Heart right ventricle (tissue), 16 donors: ENCODE measurements at regions not wholly inside any gene's neighbourhood (a gene's known extent, or its start where the extent isn't known, plus 50 kb on each side); places are given as distances from the start of the nearest gene placed in this dataset.
A peak's percentile ranks its signal among the peaks of the same experiment; 100 is the strongest.

ENCODE experiments used
- ATAC-seq, 8 donors: fragments of 200-7000 bp; cut with Tn5 transposase; one replicate each; pipeline ENCODE4 v1.9.1; 2020; ENCODE audit warnings: mild to moderate bottlenecking in 8 of 8, moderate library complexity in 8 of 8, moderate number of reproducible peaks in 1 of 8
- DNase-seq, 2 donors: peaks; one replicate each; pipeline ENCODE4 v3.0.0-alpha.2; 2020
- H3K27ac ChIP-seq, 10 donors: fragments of 200-600 bp; sonication (generic) in 2 of 10; one replicate each; pipeline versions ENCODE4 v1.5.0 to v1.8.0; 2020 to 2022; ENCODE audit warnings: mild to moderate bottlenecking in 3 of 10
- H3K27me3 ChIP-seq, 7 donors: fragments of 200-600 bp; one replicate each; pipeline ENCODE4 v1.8.0; 2021 to 2022; ENCODE audit warnings: mild to moderate bottlenecking in 2 of 7
- H3K36me3 ChIP-seq, 9 donors: fragments of 200-600 bp; sonication (generic) in 1 of 9; one replicate each; pipeline versions ENCODE4 v1.5.0 to v1.8.0; 2020 to 2022; ENCODE audit warnings: mild to moderate bottlenecking in 2 of 9
- H3K4me1 ChIP-seq, 9 donors: fragments of 200-600 bp; sonication (generic) in 1 of 9; one replicate each; pipeline versions ENCODE4 v1.5.0 to v1.8.0; 2020 to 2022; ENCODE audit warnings: mild to moderate bottlenecking in 4 of 9
- H3K4me3 ChIP-seq, 10 donors: fragments of 200-600 bp; sonication (generic) in 2 of 10; one replicate each; pipeline versions ENCODE4 v1.5.0 to v1.8.0; 2020 to 2022; ENCODE audit warnings: mild to moderate bottlenecking in 7 of 10, moderate library complexity in 2 of 10
- H3K9me3 ChIP-seq, 11 donors: fragments of 200-600 bp in 10 of 11; sonication (generic) in 2 of 11; one replicate each; pipeline versions ENCODE4 v1.5.0 to v1.8.0; 2013 to 2022; ENCODE audit warnings: mild to moderate bottlenecking in 2 of 11, control low read depth in 1 of 11, moderate library complexity in 1 of 11
- CTCF ChIP-seq, 9 donors: fragments of 200-600 bp; sonication (generic) in 2 of 9; IDR thresholded peaks; one replicate each; pipeline versions ENCODE4 v1.5.0 to v1.8.0; 2021 to 2022; ENCODE audit warnings: antibody characterized with exemption in 9 of 9, mild to moderate bottlenecking in 5 of 9, moderate library complexity in 1 of 9
- WGBS, 2 donors: extraction: QIAGEN DNeasy Blood & Tissue Kit; methylation state at CpG; one replicate each; pipeline ENCODE4 v1.1.7; 2013; ENCODE audit warnings: inconsistent platforms in 1 of 2; 5-methylcytosine and 5-hydroxymethylcytosine counted together
- intact Hi-C, 10 donors: fragments of 100-400 bp; cut with DNase I; formaldehyde crosslinking; loops; one replicate each; pipeline versions ENCODE4 v1.11.1 to v1.14.2; 2022
- donor health status: Arrhythmogenic right ventricular cardiomyopathy.
- donor health status: ischemic (EF 13 %, LVEDD 7.1; RV severe dilation, severe dysfunction).
- donor health status: healthy with polysubstance abuse.
- donor health status: DM: no; HTN: yes; CAD: no.
- donor health status: DM: no; HTN: no; CAD: no.
- donor health status: ischemic (EF 25% LVEDD 6.9; RV normal size, moderate dysfunction).
- donor health status: ischemic (EF 25% LVEDD 5.7; RV mildly dilated, moderate dysfunction).
- donor health status: healthy.
- donor health status: DM: yes; HTN: yes; CAD: no.
- donor health status: Ischemic cardiomyopathy.
- donor health status: ischemic (EF 35%, LVEDD 5.7; RV mildly dilated, moderate dysfunction).
- donor health status: nonischemic (EF 11% LVEDD 7.7; RV severe dilation, severe dysfunction).
- donor health status: DM: yes; HTN: yes; CAD: no.
- donor health status: PGD.
- donor health status: ischemic (EF 29% LVEDD 5.4; RV normal size, mild dysfunction).
- donor health status: nonischemic (EF 23%, LVEDD 6.1; RV moderate dilation, normal function).

- Histone ChIP-seq H3K27me3 (no peaks in the 10 kb centered on the region), H3K27ac (peak overlapping the region in 2 of 10 donors; percentile 1 to 23), H3K36me3 (no peaks in the 10 kb centered on the region), H3K4me3 (no peak overlapping the region), H3K4me1 (peaks cover 0 to 54% (median 29%) of the 10 kb centered on the region in 9 donors), H3K9me3 (no peaks in the 10 kb centered on the region)
- intact Hi-C loops: no loop called here
- TF ChIP-seq CTCF (IDR thresholded peaks at IDR 0.05): no peak
- WGBS, 2 donors: 45 to 50% methylated on average over 3 of the region's 3 CpGs
- DNase-seq (no peak), ATAC-seq (no peak)
Measured at GRCh38 chr13:59363313-59363712, 800.4 kb downstream of the DIAPH3 start.

GRCh38 chr13:59363947-59364346 lies 799.8 kb downstream of the DIAPH3 start:
- no peaks in the 10 kb centered on the region for H3K36me3 ChIP-seq
- WGBS, 2 donors: 58 to 67% methylated on average over 4 of the region's 4 CpGs
- no peak overlapping the region for H3K4me3 ChIP-seq
- H3K9me3 ChIP-seq: no peaks in the 10 kb centered on the region
- H3K27ac ChIP-seq: peak overlapping the region in 2 of 10 donors; percentile 2 to 41
- no peak for DNase-seq
- no peak for TF ChIP-seq CTCF (IDR thresholded peaks at IDR 0.05)
- peak in 1 of 8 donors; percentile 41 for ATAC-seq
- intact Hi-C loops: no loop called here
- H3K27me3 ChIP-seq: no peaks in the 10 kb centered on the region
- H3K4me1 ChIP-seq: peaks cover 0 to 55% (median 28%) of the 10 kb centered on the region in 9 donors

GRCh38 chr13:59364641-59365085 lies 799.1 kb downstream of the DIAPH3 start:
- WGBS, 2 donors: 62% methylated on average over 7 of the region's 7 CpGs
- TF ChIP-seq CTCF (IDR thresholded peaks at IDR 0.05): peak in 1 of 9 donors; percentile 21
- Histone ChIP-seq H3K4me3 (no peak overlapping the region), H3K27ac (peak overlapping the region in 2 of 10 donors; percentile 2 to 41), H3K9me3 (no peaks in the 10 kb centered on the region), H3K27me3 (no peaks in the 10 kb centered on the region), H3K4me1 (peaks cover 0 to 55% (median 25%) of the 10 kb centered on the region in 9 donors), H3K36me3 (no peaks in the 10 kb centered on the region)
- DNase-seq (no peak), ATAC-seq (peak in 2 of 8 donors; percentile 31 to 62)
- intact Hi-C loops: no loop called here

GRCh38 chr13:59367467-59367866 lies 796.3 kb downstream of the DIAPH3 start:
- Histone ChIP-seq H3K4me1 (peaks cover 0 to 46% (median 14%) of the 10 kb centered on the region in 9 donors), H3K36me3 (no peaks in the 10 kb centered on the region), H3K27me3 (no peaks in the 10 kb centered on the region), H3K27ac (peak overlapping the region in 5 of 10 donors; percentile 52 to 76 (median 73)), H3K9me3 (no peaks in the 10 kb centered on the region), H3K4me3 (no peak overlapping the region)
- intact Hi-C loops: no loop called here
- WGBS, 2 donors: 69 to 74% methylated on average over 5 of the region's 5 CpGs
- peak in 1 of 8 donors; percentile 31 for ATAC-seq
- DNase-seq: no peak
- no peak for TF ChIP-seq CTCF (IDR thresholded peaks at IDR 0.05)
